Astrocyte of the hippocampus (primary cell): ENCODE measurements at regions not wholly inside any gene's neighbourhood (a gene's known extent, or its start where the extent isn't known, plus 50 kb on each side); places are given as distances from the start of the nearest gene placed in this dataset.
"Not testable (repeated sequence)": the region's sequence is repeated elsewhere in the genome, so short reads cannot be mapped to it uniquely, and the experiment has no call there.

Experiments used
- DNase-seq: peaks from one replicate; pipeline ENCODE4 v3.0.0; 2011; ENCODE audit warnings: low read depth, low spot score

DNA sequence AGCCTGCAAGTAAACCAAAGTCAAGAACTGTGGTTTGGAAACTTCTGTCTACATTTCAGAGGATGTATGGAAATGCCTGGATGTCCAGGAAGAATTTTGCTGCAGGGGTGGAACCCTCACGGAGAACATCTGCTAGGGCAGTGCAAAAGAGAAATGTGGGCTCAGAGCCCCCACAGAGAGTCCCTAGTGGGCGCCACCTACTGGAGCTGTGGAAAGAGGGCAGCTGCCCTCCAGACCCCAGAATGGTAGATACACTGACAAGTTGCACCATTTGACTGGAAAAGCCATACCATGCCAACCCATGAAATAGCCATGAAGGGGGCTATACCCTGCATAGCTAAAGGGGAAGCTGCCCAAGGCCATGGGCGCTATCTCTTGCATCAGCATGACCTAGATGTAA is 1672.4 kb downstream of the KCNT2 start:
- DNase-seq = no peak

DNA sequence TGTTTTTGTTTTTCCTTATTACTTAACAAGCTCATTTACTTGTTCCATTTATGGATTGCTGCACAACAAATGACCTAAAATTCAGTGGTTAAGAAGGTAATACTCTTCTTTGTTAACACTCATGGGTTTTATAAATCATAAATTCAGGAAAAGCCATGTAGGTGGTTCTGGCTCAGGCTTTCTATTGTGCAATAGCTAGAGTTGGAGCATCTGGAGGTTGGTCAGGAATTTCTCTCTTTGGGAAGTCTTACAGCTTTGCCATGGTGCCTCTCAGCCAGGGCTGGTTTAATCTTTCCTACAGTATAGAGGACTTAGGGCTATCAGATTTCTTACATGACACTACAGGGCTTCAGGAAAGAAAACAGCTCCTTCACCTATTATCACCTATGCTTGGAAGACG is 1677.1 kb downstream of the KCNT2 start:
- no peak for DNase-seq

DNA sequence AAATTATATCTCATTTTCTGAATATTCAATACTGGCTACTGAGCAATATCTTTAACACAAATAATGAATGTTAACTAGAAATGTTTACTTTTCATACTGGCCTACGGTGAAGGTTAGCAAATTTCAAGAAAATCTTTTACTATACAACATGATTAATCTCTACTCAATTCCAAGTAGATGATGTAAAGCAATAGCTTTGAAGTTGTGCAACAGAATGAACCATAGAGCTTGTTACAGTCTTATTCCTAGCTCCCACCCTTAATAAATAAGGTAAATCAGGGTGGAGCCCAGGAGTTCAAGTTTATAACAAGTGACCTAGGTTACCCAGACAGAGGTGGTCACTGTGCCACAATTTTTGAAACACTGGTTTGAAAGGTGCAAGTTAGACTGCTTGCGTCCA is 1678.1 kb downstream of the KCNT2 start:
- DNase-seq = no peak

DNA sequence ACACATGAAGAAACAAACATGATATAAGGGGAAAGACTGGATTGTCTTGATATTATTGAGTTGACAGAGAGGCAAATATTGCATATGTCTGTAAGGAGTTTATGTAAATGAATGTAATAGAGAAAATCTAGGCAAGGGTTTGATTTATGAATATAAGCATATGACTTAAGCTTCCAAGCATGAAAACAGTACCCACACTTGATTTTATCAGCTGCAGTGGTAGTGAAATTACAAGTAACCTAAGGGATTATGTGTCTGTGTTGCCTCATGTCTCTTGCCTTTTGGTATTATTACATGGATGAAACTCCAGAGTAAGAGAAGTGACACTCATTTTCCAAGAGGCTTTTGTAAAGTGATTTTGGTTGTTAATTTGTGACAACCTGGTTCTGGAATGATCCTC is 1678.9 kb downstream of the KCNT2 start:
- DNase-seq = no peak

DNA sequence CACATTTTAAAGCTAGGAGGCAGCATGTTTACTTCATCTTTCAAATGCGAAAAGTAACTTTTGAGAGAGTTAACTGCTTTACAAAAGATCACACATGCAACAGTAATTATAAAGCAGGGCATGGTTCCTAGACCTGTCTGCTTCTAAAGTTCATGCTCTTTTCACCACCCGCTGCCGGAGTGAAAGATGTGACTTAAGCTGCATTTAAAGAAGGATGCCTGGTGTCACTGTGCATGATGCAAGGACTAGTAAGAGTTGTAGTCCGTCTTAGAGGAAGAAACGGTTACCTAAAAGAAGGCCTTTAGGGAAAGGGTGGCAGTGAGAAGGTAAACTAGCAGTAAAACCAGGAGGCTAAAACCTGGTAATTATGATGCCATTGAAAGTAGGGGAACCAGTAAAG is 1689.1 kb downstream of the KCNT2 start:
- no peak for DNase-seq

DNA sequence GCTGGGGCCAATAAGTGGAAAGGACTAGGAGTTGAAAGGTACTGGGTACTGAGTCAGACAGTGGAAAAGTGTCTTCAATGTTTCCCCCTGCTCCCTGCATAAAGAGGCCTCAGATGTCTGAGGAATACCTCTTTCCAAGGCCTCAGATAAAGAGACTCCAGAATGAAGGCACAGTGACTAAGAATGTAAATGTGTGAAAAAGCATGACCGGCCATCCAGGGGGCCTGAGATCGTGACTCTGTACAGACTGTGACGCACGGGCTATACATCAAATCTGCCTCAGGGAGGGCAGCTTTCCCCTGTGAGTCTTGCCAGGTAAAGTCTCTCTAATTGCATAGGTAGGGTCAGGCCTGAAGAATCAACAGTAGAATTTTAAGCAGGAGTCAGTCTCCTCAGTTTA is 1690.5 kb downstream of the KCNT2 start:
- no peak for DNase-seq

DNA sequence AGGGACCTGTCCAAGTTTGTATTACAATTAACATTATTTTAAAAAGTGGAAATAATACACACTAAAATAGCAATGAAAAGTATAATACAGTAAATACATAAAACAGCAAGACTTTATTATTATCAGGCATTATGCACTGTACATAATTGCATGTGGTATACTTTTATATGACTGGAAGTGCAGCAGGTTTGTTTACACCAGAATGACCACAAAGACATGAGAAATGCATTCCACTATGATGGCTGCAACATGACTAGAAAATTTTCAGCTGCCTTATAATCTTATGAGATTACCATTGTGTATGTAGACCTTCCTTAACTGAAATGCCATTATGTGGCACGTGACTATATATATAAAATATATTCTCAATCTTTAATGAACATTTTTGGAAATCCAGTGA is 1699.6 kb downstream of the KCNT2 start:
- no peak for DNase-seq

DNA sequence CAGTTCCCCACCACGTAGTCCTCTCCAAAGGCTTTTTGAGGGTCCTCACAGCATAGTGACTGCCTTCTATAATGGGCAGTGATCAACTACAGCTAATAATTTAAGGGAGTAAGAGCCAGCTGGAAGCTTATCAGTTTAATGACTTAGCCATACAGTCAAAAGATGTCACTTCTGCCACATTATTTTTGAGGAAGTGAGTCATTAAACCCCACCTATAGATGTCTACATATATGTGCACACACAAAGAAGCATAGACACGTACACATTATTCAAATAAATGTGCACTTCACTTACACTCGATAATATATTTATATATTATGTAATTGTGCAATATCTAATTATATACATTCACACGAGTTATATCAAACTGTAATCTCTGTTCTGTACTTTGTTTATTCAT is 1704.7 kb downstream of the KCNT2 start:
- no peak for DNase-seq

DNA sequence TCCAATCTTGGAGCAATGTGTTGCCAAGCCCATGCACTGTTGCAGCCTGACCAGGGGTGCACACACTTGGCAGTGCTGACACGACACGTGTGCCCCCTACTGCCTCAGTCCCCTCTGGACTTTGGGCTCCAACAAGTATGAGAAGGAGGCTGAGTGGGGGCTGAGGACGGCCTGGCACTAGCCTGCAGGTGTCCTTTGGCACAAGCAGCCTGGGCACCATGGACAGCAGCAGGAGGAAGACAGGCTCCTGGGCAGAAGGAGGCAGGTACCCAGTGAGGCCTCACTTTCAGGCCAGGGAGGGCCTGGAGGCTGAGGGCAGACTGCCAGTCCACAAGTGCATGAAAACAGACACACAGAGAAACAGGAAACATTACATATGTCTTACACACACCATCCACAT is 1702.9 kb upstream of the B3GALT2 start:
- DNase-seq = no peak

DNA sequence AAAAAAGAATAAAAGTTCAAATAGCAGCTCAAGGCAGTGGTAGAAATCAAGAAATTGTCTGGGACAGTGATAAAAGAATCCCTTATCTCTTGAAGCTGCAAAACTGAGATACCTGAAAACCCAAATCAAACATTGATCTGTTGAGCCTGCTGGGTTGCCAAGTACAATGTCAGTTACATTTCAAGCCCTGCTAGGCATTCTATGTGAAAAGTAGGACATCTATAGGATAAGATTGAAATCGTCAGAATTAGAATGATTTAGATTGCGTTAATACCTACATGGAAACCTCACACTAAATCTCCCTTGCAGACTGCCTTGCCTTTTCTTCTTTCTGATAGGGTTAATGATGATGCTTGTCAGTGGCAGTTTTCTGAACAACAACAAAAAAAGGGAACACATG is 1684.4 kb upstream of the B3GALT2 start:
- DNase-seq = no peak

DNA sequence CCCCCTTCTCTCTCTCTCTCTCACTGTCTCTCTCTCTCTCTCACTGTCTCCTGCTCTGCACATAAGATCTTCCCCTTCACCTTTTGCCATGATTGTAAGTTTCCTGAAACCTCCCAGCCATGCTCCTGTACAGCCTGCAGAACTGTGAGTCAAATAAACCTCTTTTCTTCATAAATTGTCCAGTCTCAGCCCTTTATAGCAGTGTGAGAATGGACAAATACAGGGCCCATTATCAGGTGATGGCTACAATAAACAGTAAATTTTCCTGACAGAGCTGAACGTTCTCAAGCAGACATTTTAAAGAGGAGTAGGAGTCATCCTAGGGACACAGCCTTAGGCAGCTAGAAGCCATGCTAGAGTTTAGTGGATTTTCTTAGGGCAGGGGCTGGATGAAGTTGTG is 1679.7 kb upstream of the B3GALT2 start:
- no peak for DNase-seq

DNA sequence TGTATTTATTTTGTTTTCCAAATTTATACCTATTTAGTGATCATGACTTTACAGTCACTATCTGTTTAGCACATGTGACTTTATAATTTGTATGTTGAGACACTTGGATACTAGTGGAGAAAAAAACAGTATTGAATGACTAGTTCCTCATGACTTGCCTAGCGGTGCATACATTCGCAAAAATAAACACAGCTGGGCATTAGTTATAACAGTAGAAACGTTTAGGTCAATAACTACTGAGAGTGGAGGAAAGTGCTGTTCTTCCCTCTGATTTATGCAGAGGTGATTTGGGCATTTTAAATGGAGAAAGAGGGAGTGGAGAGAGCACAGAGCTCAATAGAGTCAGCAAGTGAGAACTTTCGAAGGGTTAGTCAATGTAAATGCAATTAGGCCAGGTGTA is 1679.0 kb upstream of the B3GALT2 start:
- no peak for DNase-seq

DNA sequence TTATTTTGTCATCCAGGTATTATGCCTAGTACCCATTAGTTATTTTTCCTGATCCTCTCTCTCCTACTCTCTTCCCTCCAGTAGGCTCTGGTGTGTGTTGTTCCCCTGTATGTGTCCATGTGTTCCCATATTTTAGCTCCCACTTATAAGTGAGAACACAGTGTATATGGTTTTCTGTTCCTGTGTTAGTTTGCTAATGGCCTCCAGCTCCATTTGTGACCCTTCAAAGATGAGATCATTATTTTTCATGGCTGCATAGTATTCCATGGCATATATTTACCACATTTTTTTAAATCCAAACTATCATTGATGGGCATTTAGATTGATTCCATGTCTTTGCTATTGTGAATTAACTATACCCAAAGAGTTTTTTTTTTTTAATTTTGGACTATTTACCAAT is 1675.7 kb upstream of the B3GALT2 start:
- no peak for DNase-seq

DNA sequence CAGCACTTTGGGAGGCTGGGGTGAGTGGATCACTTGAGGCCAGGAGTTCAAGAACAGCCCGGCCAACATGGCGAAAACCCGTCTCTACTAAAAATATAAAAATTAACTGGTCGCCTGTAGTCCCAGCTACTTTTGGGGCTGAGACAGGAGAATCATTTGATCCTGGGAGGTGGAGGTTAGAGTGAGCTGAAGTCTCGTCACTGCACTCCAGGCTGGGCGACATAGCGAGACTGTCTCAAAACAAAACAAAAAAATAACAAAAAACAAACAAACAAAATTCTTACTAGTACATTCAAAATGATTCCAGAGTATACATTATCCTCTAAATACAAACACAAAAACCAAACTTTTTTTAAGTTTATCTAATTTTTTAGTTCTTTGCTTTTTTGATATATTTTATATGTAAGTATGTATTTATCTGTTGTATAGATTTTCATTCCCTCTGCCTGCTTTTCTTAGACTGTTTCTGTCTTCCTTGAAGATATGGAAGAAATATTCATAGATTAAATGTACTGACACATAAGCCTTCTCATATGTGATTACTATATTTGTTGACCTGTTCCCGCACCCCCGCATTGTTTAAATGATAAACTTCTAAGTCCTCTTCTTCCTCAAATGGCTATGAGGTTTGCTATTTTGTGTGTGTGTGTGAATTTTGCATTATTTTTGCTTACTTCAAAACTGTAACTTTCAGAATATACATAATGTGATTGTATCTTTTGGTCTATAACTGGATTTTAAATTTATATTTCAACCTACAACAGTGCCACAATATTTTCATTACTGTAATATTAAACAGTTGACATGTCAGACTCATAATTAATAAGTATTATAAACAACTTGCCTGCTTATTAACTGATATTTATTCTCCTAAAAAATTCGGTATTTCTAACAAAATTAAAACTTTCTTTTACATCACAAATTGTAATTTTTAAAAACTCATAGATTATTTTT is 1674.1 kb upstream of the B3GALT2 start:
- no peak for DNase-seq

DNA sequence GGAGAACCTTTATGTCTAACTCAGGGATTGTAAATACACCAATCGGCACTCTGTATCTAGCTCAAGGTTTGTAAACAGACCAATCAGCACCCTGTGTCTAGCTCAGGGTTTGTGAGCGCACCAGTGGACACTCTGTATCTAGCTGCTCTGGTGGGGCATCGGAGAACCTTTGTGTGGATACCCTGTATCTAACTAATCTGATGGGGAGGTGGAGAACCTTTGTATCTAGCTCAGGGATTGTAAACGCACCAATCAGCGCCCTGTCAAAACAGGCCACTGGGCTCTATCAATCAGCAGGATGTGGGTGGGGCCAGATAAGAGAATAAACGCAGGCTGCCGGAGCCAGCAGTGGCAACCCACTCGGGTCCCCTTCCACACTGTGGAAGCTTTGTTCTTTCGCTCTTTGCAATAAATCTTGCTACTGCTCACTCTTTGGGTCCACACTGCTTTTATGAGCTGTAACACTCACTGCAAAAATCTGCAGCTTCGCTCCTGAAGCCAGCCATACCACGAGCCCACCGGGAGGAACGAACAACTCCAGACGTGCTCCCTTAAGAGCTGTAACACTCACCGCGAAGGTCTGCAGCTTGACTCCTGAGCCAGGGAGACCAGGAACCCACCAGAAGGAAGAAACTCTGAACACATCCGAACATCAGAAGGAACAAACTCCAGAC is 1673.2 kb upstream of the B3GALT2 start:
- DNase-seq = not testable (repeated sequence)

DNA sequence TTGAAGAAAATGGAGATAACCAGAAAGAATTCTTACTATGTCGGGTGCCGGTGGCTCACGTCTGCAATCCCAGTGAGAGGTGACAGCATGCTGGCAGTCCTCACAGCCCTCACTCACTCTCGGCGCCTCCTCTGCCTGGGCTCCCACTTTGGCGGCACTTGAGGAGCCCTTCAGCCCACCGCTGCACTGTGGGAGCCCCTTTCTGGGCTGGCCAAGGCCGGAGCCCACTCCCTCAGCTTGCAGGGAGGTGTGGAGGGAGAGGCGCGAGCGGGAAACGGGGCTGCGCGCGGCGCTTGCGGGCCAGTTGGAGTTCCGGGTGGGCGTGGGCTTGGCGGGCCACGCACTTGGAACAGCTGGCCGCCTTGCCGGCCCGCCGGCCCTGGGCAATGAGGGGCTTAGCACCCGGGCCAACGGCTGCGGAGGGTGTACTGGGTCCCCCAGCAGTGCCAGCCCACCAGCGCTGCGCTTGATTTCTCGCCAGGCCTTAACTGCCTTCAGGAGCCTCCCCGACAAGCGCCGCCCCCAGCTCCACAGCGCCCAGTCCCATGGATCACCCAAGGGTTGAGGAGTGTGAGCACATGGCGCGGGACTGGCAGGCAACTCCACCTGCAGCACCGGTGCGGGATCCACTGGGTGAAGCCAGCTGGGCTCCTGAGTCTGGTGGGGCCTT is 1672.5 kb upstream of the B3GALT2 start:
- DNase-seq = not testable (repeated sequence)

DNA sequence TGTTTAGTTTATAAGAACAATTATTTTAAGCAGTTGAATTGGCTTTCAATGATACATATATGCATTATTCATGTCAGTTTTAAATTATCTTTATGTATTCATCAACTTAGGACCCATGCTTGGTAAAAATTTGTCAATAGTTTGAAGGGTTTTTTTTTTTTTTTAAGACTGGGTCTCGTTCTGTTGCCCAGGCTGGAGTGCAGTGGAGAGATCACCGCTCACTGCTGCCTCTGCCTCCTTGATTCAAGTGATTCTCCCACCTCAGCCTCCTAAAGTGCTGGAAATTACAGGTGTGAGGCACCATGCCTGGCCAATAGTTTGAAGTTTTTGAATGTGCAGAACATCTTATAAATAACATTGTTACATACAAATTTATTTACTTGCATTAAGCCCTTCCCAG is 1671.0 kb upstream of the B3GALT2 start:
- DNase-seq = no peak

DNA sequence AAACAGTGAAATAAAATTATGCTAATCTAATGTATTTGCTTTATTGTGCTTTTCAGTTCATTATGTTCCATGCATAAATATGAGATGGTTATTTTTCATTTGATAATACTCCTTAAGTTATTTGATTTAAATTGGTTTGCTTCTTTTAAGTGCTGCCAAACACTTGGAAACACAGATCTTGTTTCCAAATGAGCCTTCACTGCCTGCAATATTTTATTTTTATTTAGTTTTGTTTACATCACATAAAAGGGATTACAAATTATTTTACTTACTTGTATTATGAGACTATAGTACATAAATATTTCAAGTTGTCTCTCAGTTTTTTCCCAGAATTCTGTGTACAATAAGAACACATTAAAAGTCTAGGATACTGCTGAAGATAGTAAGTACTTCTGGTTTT is 1662.4 kb upstream of the B3GALT2 start:
- no peak for DNase-seq

DNA sequence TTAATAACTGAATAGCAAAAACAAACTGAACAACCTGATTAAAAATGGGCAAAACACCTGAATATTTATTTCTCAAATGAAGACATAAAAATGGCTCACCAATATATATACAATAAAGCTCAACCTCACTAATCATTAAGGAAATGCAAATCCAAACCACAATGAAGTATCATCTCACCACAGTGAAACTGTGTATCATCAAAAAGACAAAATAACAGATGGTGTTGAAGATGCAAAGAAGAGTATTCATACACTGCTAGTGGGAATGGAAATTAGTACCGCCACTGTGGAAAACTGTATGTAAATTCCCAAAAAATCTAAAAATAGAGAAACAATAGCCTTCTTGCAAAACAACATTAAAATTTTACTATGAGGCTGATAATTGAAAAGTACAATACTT is 1660.1 kb upstream of the B3GALT2 start:
- no peak for DNase-seq

DNA sequence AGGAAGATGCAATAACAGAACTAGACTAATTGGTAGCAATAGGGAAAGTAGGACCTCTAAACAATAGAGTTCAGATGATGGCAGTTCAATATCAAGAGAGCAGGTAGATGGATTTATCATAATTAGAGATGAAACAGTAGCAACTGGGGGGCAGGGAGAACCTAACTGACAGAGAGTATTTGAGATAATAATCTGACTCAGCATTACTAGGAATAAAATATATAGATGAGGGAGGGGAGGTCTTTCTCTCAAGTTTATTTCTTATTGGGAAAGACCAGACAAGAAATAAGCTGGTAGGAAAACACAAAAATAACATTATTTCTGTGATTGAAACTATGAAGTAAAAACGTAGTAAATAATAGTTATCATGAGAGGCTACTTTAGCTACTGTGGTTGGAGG is 1656.7 kb upstream of the B3GALT2 start:
- no peak for DNase-seq

DNA sequence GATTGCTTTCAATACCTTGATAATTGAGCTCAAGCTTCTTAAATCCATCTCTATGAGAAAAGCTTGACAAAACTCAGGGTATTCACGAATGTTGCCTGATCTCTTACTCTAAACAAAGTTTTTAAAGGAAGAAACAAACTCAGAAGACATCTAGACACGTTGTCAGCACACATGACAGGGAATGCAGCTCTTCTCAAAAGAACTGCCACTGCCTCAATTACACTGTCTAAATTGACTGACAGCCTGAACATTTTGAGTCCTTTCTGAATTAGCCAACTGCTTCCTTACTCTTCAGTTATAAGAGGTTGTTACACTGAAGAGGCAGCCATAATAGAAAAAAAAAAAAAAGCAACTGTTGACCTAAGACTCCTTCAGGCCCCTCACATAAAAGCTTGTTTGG is 1646.7 kb upstream of the B3GALT2 start:
- no peak for DNase-seq

DNA sequence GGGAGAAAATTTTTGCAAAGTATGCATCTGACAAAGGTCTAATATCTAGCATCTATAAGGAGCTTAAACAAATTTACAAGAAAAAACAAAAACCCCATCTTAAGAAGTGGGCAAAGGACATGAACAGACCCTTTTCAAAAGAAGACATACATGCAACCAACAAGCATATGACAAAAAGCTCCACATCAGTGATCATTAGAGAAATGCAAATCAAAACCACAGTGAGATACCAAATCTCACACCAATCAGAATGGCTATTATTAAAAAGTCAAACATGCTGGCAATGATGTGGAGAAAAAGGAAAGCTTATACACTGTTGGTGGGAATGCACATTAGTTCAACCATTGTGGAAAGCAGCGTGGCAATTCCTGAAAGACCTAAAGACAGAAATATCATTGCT is 1645.2 kb upstream of the B3GALT2 start:
- not testable (repeated sequence) for DNase-seq

DNA sequence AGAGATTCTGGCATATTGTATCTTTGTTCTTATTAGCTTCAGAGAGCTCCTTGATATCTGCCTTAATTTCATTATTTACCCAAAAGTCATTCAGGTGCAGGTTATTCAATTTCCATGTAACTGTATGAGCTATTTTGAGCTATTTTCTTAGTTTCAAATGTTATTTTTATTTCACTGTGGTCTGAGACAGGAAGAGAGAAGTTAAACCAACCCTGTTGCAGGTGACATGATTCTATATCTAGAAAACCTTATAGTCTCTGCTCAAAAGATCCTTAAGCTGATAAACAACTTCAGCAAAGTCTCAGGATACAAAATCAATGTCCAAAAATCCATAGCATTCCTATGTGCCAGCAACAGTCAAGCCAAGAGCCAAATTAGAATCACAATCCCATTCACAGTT is 1644.0 kb upstream of the B3GALT2 start:
- no peak for DNase-seq
